Activated naive CD4-positive, alpha-beta T cell treated with Interleukin-2 at 50 U/mL for 16 hours (primary cell): ENCODE measurements at regions not wholly inside any gene's neighbourhood (a gene's known extent, or its start where the extent isn't known, plus 50 kb on each side); places are given as distances from the start of the nearest gene placed in this dataset.
"Not testable (repeated sequence)": the region's sequence is repeated elsewhere in the genome, so short reads cannot be mapped to it uniquely, and the experiment has no call there.

ENCODE experiments used
- DNase-seq: peaks from one replicate; pipeline ENCODE4 v3.0.0-alpha.2; 2020

GRCh38 chr1:5812295-5812694 is 179.9 kb downstream of the NPHP4 start:
- no peak for DNase-seq

DNA sequence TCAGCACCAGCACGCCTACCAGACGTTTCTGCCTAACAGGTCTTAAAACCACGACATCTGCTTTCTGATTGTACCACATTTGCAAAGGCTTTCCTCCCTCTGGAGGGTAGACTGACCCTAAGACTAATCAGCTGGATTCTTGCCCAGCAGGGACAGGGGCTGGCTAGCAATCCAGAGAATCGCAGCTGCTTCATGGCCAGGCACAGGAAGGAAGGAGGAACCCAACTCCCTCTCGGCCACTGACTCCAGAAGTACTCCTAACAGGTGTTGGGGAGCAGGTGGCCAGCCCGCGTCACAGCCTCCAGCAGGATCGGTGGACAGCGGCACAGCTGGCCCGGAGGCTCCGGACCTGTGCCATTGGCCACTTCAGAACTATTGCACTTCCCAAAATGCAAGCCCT is 180.8 kb downstream of the NPHP4 start:
- no peak for DNase-seq

- no peak for DNase-seq
These were observed 181.5 kb downstream of the NPHP4 start for GRCh38 chr1:5810553-5811270.

- DNase-seq, result no peak
These were observed 182.1 kb downstream of the NPHP4 start for GRCh38 chr1:5810131-5810530.

- no peak for DNase-seq
These were observed 182.9 kb downstream of the NPHP4 start for GRCh38 chr1:5809207-5809788.

GRCh38 chr1:5803851-5804250 is 188.4 kb downstream of the NPHP4 start:
- no peak for DNase-seq

GRCh38 chr1:5802606-5803005 is 189.6 kb downstream of the NPHP4 start:
- no peak for DNase-seq

DNA sequence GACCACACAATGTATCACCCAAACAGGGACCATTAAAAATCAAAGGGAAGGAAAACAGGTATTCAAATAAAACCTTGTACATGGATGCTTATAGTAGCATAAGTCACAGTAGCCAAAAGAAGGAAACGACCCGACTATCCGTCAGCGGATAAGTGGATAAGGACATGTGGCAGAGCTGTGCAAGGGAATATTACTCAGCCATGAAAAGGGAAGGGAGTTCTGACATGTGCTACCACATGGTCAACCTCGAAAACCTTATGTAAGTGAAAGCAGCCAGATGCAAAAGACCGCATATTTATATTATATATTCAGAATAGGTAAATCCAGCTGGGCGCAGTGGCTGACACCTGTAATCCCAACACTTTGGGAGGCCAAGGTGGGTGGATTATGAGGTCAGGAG is 193.3 kb downstream of the NPHP4 start:
- DNase-seq, result no peak

DNA sequence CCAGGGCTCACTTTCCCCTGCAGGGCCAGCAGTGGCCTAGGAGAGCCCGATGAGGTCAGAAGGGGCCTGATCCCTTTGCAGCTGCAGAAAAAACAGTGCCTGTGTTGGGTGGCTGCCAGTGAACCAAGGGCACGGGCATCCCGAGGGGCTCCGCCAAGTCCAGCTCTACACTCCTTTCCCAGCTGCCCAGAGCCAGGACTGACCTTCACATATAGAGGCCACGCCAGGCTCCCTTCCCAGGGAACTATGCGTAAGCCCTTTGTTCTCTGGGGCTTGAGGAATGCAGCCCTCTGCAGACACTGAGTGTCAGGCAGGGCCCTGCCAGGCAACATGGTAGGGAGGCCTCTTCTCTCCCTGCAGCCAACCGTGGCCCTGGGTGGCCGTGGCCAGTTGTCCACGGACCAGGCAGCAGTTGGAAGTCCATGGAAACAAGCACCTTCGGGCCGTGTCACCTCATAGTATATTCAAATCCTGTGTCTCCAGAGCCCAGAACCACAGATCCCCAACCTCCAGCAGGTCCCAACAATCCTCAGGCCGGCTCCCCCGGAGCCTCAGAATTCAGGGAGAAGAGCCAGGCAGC is 194.0 kb downstream of the NPHP4 start:
- DNase-seq, result no peak

DNA sequence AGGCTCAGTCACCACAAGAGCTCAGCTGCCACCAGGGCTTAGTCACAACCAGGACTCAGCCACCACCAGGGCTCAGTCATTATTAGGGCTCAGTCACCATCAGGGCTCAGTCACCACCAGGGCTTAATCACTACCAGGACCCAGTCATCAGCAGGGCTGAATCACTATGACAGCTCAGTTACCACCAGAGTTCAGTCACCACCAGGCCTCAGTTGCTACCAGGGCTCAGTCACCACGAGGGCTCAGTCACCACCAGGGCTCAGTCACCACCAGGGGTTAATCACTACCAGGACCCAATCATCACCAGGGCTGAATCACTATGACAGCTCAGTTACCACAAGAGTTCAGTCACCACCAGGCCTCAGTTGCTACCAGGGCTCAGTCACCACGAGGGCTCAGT is 196.2 kb downstream of the NPHP4 start:
- no peak for DNase-seq

GRCh38 chr1:5794279-5794678 is 197.9 kb downstream of the NPHP4 start:
- DNase-seq, result no peak

DNA sequence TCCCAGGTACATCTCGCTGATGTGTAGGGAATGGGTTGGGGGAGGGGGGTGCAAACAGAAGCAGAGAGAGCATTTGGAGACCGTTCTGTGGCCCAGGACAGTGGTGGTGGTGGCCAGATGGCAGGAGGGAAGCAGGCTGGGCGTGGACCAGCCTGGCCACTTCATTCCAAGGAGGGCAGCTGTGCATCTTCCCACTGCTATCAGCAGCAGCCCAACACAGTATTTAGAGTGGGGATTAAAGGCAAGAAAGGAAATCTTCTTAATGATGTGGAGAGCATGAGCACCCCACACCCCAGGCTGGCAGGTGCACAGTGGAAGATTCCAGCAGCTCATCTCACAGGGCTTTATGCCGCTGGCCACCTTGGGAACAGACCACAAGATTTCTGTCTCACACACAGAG is 198.7 kb downstream of the NPHP4 start:
- DNase-seq, result no peak

DNA sequence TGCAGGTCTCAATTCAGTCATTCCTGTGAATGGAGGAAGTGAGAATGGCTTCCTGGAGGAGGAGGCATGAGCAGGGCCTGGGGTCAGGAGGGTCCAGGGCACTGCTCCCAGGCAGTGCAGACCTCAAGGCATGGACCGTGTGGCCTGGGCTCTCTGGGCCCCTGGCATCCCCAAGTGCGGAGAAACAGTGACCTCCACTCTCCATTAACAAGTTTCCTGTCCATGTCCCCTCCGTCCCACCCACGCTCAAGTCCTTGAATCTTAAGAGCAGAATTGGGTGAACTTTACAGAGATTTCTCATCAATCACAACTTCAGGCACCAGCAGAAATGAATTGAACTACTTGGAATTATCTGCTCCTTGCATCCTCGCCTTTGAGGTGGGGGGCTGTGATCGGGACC is 211.1 kb downstream of the NPHP4 start:
- no peak for DNase-seq

DNA sequence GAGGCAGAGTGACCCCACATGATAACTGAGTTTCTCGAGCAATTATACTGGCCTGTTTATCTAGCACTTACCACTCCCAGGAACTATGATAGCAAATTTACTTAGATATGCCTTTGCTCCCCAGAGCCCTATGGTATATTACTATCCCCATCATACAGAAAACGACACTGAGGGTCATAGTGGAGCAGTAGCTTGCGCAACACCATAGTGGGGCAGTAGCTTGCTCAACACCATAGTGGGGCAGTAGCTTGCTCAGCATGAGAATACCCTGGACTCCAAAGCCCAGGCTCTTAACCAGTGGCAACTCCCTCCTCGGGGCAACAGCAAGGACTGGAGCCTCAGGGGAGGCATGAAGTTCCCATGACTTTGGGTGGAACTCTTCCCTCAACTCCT is 211.9 kb downstream of the NPHP4 start:
- no peak for DNase-seq

GRCh38 chr1:5779608-5780323 is 212.5 kb downstream of the NPHP4 start:
- DNase-seq, result no peak

GRCh38 chr1:5776035-5776550 is 216.1 kb downstream of the NPHP4 start:
- DNase-seq, result no peak

DNA sequence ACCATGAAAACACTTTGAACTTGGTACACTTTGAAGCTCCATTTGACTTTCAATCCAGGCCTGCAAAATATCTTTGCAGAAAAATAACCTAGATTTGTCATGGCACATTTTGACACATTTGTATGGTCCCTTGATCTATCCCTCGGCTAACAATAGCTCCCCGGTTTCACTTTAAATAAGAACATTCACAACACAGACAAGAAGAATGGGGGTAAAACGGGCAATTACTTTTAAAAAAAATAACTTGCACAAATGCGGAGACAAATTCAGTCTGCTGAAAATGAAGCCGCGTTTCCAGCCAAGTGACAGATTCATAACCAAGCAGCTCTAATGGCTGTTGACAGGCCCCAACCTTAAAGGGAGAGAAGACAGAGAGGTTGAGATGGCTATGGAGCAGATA is 218.2 kb downstream of the NPHP4 start:
- no peak for DNase-seq

DNA sequence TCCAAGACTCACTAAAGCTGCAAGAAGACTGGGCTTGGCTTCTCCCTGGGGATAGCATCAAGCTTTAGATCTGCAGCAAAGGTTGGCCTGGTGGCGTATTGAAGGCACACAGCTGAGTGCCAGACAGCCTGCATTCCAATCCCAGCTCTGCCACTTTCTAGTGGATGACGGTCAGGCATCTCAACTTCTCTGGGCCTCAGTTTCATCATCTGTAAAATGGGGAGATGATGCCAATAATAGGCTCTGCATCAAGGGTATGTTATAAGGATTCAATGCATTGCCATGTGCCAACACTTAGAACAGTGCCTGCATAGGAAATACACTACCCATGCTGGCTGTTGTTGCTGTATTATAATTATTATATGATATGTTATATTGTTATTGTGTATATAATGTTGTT is 220.4 kb downstream of the NPHP4 start:
- no peak for DNase-seq

DNA sequence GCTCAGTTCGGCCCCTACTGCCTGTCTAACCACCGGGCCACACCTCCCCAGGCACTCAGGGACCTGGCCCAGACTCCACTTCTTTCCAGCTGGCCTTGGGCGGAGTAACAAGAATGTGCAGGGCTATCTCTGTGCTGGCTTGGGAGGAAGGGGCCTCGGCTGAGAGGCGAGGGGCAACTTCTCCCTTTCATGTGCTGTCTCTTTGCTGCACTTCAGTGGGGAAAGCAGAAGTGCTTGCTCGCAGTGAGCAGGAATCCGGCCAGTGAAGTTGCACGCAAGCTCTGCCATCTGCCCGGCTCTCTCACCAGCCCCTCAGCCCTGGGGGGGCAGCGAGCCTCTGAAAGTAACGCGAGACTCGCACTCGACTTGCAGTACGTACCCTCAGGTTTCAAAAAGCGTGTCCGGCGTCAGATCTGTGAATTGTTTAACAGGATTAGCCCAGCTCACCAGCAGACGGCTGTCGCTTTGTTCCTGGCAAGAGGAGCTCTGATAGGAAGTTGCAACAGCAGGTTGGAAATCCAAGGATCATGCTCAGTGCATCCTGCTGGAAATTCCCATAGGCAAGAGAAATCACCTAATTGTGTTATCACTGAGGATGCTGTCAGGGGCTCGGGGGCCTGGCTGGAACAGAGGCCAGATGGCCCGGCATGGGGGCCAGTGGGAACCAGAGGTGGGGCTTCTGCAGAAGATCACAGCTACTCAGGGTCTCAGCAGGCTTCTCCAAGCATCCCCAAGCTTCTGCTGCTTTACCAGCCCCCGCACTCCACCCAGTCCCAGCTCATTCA is 221.1 kb downstream of the NPHP4 start:
- DNase-seq, result no peak

GRCh38 chr1:5769760-5770159 is 222.5 kb downstream of the NPHP4 start:
- no peak for DNase-seq

DNA sequence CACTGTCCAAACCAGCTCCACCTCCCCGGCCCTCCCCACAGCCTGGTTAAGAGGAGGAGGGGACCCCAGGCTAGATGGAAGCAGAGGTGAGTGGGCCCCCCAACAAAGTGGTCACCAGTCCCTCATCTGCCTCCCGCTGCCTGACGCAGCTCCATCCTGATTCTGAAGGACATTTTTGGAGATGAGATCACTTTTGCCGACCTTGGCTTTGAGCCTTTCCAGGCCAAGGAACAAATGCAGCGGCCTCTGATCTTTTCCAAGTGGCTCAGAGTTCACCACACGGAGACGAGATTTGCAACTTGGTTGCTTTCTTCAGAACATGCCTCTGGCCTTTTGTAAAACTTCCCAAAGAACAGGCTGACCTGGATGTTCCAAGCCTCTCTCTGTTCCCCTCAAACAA is 223.1 kb downstream of the NPHP4 start:
- no peak for DNase-seq

GRCh38 chr1:5768014-5768413 is 224.2 kb downstream of the NPHP4 start:
- no peak for DNase-seq

GRCh38 chr1:5766996-5767395 is 225.2 kb downstream of the NPHP4 start:
- DNase-seq, result not testable (repeated sequence)
